ENCODE measurements at regions not wholly inside any gene's neighbourhood (a gene's known extent, or its start where the extent isn't known, plus 50 kb on each side); places are given as distances from the start of the nearest gene placed in this dataset.
A peak's percentile ranks its signal among the peaks of the same experiment; 100 is the strongest.
"Not testable (repeated sequence)": the region's sequence is repeated elsewhere in the genome, so short reads cannot be mapped to it uniquely, and the experiment has no call there.

DNA sequence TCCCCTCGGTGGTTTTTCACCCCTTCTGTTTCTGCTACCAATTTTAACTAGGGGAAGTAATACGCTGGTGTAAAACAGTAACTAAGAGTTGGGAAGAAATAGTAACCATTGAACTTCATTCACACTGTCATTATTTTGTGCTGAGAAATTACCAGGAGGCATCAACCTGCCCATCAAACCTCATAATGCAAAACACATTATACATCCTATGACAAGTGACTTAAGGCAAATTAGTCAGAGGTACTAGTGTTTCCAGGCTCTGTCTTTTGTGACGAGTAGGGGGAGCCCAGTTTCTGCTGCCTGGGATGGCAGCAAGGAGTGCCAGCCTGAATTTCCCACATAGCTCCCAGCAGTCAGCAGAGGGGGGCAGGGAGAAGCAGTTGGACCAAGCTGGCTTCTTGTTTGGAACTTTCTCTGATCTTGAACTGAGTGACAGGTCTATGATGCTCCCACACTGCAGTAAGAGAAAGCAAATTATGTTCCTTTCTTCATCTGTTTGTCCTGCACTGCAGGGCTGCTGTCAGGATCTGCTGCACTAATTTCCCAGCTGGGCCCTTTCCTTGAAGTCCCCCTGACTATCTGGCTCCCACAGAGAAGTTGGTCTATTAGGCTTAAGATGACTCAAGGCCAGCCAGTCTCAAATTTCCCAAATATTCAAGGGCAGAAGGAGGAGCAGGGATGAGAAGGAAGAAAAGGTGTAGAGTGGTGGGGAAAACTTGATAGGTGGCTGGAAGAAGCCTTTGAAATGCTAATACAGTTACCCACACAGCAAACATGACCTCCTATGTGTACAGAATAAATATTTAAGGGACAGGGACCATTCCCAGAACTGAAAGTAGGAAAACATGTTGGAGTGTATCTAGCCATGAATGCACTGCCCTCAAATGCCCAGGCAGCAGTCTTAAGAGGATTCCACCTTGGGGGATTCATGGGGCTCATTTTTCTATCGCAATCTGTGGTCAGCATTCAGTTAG, 322.8 kb downstream of the SEC16B start:
- no peak for DNase-seq (ENCODE audit: low read depth in 2 of 2)

DNA sequence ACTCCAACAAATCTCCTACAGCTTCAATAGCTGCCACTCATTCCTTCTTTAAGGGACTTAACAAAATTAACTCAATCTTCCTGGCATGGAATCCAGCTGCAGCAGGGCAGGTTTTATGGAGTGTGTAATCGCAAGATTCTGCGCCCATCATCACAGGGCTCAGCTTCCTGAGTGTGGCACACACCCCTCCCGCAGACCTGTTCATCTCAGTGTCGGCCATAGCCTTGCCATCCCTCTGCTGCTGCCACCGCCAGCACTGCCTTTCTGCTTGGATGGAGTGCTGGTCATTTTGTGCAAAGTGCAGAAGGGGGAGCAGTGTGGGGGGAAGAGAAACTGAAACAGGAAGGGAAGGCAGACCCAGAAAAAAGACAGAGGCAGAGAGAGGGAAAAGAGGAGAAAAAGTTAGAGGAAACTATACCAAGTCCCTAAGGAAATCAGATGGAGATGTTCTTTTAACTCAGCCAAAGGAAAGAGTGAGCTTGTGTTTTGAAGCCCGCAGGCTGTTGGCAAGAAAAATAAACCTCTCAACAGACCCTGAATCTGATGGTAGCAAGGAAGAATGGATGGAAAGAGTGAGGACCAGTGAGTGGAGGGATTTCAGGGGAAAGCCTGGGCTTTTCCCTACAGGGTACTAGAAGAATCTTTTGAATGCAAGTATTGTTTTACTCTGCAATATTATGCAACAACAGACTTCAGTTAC, 324.2 kb downstream of the SEC16B start:
- no peak for DNase-seq (ENCODE audit: low read depth in 2 of 2)

DNA sequence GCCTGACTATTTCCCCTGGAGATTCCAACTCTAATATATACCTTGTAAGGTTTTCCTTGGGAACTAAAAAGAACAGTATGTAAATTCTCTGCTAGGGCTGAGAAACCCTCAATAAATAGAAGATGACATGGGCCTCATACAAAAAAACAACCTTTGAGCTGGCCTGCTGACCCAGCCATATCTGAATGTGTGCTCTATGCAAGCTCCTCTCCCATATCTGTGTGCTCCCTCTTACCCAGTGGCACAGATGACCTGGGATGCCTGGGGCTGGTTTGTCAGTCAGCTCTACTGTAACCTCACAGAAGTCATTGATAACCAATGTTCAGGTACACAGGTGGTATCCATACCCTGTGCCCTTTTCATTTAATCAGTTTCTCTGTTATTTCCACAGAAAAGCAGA, 329.2 kb downstream of the SEC16B start:
- DNase-seq (ENCODE audit: low read depth in 2 of 2), result no peak

DNA sequence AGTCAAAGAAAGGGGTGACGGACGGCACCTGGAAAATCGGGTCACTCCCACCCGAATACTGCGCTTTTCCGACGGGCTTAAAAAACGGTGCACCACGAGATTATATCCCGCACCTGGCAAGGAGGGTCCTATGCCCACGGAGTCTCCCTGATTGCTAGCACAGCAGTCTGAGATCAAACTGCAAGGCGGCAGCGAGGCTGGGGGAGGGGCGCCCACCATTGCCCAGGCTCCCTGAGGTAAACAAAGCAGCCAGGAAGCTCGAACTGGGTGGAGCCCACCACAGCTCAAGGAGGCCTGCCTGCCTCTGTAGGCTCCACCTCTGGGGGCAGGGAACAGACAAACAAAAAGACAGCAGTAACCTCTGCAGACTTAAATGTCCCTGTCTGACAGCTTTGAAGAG, 335.7 kb downstream of the SEC16B start:
- DNase-seq (ENCODE audit: low read depth in 2 of 2), result not testable (repeated sequence)

DNA sequence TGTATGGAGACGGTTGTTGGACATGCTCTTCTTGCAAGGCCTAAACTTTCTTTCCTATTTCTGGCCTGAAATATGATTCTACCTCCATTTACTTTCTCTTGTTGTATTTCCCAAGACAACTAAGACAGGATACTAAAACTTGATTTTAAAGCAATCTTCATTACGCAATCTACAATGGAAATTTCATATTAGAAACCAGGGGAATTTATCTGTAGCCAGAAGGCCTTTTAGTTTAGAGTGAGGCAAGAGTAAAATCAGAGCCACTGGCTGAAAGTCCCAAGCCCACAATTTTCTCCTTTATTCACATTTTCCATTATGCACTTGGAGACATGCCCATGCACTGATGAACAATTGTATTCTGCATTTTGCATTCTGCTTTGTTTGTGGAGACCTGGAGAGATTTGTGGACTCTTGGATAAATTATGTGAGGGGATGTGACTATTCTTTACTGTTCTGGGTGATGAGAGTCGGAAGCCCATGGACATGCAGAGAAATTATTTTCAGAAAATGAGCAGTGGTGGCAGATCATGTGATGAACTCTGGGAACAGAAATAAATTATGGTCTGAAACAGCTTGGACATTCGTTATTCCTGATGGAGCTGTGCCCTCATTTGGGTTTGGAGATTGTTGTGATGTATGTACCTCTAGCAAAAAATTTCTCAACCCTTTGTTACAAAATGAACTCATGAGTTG, 336.8 kb downstream of the SEC16B start:
- no peak for DNase-seq (ENCODE audit: low read depth in 2 of 2)

DNA sequence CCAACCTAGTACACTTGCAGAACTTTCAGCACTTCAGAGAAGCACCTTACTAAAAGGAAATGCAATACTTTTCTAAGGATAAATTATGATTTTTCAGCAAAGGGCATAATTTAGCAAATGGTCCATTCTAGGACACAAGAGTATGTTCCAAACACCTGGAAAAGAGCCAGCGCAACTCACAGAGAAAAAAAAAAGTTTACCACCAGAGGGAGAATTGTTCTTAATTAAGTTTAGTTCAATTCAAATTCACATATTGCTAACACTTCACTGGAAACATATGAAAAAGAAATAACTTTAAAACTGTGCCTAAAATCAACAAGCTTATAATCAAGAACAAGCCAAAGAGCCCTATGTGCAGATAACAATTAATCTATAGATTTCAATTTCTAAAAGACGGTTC, 338.1 kb downstream of the SEC16B start:
- DNase-seq (ENCODE audit: low read depth in 2 of 2), result no peak

DNA sequence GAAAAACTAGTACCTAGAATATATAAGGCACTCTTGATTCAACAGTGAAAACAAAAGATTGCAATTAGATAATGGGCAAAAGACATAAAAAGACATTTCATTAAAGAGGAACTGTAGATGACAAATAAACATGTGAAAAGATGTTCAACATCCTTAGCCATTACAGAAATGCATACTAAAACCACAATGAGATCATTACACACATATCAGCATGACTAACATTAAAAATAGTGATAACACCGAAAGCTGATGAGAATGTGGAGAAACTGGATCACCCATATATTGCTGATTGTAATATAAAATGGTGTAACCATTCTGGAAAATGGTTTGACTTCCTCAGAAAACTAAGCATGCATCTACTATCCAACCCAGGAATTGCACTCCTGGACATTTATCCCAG, 340.3 kb downstream of the SEC16B start:
- no peak for DNase-seq (ENCODE audit: low read depth in 2 of 2)

DNA sequence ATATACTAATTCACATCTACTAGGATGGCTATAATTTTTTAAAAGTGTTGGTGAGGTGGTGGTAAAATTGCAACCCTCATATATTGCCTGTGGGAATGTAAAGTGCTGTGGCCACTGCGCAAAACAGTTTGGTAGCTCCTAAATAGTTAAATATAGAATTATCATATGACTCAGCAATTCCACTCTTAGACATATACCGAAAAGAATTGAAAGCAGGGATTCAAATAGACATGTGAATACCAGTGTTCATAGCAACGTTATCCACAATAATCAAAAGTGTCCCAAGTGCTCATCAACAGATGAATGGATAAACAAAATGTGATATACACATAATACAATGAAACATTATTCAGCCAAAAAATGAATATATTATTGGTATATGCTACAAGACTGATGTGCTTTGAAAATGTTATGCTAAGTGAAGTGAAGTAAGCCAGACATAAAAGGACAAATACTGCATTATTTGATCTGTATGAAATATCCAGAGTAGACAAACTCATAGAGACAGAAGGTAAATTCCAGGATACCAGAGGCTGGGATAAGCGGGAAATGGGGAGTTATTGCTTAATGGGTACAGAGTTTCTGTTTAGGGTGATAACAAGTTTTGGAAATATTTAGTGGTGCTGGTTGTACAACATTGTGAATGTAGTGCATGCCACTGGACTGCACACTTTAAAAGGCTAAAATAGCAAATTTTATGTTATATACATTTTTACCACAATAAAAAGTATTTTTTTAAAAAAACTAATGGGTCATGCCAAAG, 342.5 kb downstream of the SEC16B start:
- no peak for DNase-seq (ENCODE audit: low read depth in 2 of 2)

DNA sequence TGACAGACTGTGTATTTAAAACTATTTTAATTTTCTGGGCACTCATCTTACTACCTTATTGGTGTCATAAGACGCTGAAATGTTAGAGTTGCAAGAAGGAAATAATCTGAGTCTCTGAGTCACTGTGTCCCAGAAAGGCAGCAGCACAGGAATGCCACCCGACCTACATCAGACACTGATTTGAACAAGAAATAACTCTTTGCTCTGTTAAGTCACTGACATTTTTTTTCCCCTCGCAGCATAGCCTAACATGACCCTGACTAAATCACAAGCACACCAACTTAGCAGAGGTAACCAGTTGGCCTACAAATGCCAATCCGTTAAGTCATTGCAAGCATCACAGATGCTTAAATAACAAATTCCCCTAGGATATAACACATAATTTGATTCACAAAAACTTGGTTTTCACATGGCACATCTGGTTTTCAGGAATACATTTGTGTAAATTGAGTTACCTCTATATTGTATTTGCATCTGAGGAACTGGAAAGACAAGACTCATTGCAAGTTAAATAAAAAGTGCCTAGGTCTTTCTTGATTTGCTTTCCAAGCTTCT, 349.1 kb downstream of the SEC16B start:
- DNase-seq (ENCODE audit: low read depth in 2 of 2), result no peak

DNA sequence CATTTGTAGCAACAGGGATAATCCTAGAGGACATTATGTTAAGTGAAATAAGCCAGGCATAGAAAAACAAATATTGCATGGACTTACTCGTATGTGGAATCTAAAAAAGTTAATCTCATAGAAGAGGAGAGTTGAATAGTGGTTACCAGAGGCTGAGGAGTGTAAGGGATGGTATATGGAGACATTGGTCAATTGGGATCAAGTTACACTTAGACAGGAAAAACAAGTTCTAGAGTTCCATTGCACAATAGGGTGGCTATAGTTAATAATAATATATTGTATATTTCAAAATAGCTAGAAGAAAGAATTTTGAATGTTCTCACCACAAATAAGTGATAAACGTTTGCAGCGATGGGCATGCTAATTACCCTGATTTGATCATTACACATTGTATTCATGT, 354.6 kb downstream of the SEC16B start:
- no peak for DNase-seq (ENCODE audit: low read depth in 2 of 2)

DNA sequence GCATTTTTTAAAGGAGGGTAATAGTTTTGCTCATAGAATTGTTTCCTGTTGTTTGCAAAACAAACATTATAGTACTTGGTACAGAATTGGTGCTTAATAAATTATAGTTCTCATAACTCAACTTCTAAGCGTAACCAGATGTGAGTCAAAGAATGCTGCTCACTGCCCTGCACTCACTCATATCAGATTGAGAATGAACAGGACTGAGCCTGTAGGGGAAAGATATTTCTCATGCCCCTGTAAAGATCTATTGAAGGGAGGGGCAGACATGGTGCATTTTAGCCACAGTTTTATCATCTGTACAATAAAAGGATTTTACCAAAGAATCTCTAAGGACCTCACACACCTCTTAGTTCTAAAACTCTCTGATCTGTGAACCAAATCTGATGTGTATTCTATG, 358.5 kb downstream of the SEC16B start:
- no peak for DNase-seq (ENCODE audit: low read depth in 2 of 2)

DNA sequence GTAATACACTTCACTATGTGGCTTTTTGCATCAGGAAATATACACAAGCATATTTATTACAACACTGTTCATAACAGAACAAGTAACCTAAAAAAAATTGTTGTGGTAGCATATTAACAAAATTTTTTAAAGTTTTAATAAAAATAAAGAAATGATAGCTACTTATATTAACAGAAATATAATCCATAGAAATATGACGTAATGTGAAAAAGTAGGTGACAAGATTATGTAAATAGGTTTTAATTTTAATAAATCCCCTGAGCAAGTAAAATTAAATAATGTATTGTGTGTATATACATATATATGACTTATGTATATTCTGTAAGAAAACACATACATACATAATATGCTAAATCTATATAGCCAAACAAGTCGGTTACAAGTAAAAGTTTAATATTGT, 359.9 kb downstream of the SEC16B start:
- DNase-seq (ENCODE audit: low read depth in 2 of 2), result no peak

DNA sequence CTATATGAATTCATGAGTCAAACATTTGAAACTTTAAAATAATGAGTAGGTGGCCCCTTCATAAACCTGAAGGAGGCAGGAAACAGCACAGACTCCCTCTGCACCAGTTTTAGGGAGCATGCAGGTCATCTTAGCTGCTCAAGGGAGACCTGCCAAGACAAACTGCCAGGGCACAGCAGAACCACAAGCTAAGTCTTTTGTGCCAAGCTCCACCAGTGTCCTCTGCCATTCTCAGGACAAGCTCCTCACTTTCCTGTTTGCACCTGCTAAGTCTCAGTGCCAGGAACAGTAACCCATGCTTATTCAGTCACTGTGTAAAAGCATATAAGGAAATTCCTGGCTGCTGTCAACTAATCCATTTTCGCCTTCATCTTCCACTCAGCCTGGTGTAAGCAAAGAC, 368.9 kb downstream of the SEC16B start:
- DNase-seq (ENCODE audit: low read depth in 2 of 2), result no peak

DNA sequence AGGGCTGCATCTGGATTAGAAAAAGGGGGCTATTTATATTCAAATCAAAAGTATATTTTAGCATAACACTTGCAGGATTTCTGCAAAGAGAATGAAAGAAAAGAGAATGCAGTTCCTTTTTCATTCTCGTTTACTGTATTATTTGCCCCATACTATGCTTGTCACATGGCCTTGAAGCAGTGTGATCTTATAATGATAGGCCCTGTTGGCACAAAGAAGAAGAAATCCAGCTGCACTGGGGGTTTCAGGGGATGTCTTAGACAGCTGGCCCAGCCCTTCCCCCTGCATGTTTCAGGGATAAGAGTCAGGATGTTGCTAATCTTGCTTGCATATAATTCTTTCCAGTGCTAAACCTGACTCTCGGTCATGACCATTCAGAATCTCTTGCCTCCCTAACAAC, 369.5 kb downstream of the SEC16B start:
- DNase-seq (ENCODE audit: low read depth in 2 of 2), result no peak

DNA sequence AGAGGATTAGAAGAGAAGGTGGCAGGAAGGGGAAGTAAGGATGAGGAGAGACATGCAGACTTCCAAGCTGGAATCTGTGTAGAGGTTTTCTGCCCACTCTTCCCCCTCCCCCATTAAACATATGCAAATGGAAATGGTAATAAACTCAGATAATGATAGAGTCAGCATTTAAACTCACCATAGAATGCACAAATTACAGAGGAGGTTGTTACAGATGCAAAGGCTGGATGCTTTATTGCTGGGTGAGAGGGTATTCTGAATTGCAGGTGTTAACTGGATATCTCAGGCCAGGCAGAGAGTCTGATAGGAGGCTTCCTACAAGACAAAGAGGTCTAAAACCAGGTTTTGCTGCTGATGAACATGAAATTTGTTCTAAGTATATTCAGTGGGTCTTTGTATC, 372.5 kb downstream of the SEC16B start:
- DNase-seq (ENCODE audit: low read depth in 2 of 2), result no peak

DNA sequence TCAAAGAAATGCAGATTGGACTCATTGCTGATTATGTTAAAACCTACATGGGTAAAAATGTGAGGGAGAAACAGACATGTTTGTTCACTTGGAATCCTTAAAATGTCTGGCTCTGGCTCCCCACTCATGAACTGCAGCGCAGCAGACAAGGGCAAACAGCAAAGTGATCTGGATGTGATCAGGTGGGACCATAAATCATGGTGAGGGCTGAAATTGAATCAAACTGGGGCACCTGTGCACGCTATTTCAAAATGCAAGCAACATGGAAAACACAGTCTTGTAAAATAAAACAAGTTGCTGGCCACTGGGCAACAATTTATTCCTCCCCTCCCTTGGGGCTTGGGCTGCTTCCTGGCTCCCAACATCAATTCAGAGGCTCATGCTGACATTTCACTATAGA, 373.4 kb downstream of the SEC16B start:
- DNase-seq (ENCODE audit: low read depth in 2 of 2), result no peak

DNA sequence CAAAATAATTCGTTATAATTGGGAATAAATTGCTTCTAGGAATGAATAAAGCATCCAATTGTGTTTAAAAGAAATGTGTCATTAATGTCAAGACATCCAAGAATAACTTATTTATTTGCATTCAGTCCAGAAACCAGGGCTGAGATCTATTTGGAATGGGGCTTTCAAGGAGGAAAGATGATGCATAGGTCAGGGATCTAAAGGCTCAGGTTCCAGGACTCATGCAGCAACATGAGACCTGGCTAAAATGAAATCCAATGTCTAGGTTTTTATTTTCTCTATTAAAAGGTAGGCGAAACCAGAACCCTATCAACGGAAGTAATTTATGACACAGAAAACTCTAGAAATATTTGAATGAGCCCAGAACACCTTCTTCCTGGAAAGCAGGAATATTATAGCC, 376.8 kb downstream of the SEC16B start:
- DNase-seq (ENCODE audit: low read depth in 2 of 2), result no peak

DNA sequence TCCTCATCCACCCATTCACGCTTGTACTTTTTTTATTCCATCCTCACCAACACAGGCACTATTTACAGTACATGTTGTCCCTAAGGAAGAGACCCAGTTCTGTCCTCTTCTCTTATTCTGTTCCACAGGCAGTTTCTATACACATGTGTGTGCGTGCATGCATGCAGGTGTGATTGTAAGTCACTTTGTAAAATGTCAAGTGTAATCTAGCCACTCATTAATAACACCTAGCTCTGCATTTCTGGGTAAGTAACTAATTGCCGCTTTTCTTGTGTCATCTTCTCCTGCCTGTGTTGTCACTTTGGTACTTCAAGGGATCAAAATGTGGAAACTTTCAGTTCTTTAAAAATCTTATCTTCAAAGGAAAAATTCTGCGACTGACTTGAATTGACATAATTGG, 377.2 kb downstream of the SEC16B start:
- no peak for DNase-seq (ENCODE audit: low read depth in 2 of 2)

DNA sequence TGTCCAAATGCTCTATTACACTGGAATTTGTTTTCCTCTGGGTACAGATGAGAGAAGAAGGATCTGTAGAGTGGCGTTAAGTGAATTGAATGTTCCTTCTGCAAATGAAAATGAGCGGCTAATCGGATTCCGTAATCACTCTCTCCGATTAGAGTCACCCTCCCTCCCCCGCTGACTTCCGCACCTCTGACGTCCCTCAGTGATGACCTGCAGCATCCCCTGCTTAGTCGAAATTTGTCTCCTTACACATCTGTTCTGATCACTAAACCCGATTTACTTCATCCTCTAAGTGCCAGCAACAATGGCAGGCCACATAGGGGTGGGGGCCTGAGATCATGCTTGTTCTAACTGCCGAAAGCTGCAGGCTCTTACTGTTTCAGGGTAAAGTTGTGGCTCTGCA, 378.7 kb downstream of the SEC16B start:
- no peak for DNase-seq (ENCODE audit: low read depth in 2 of 2)

DNA sequence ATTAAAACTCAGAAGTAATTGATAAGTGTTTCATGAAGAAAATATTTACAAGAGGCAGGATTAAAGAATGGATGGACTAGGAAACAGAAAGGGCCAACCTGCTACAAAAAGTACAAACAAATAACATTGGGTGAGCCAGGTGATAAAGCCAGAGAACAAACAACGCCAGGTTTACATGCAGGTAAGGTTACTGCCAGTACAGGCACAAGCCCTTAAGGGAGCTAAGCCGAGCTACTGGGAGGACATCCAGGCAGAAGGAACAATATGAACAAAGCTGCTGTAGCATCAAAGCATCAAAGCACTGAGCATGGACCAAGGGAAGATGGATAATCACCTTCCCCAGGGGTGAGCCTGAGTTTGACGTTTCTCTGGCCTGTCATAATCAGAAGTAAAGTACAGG, 380.7 kb downstream of the SEC16B start:
- no peak for DNase-seq (ENCODE audit: low read depth in 2 of 2)

DNA sequence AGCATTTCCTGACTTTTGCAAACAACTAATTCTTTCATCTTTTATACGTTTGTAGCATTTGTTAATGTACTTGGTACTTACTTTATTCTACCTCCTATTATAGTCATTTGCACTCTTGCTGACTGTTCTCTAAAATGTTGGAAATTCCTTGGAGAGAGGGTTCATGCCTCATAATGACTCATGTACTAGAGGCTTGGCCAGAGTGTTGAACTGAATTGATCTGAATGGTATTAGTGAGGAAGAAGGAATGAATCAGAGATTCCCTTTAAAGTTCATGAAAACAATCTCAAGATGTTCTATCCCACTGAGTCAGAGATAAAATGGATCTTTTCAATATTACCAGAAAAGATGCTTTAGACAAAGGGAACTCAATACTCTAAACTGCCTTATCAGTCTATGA, 383.4 kb downstream of the SEC16B start:
- peak in 1 of 2 donors; percentile 67 for DNase-seq (ENCODE audit: low read depth in 2 of 2)

Measured in lung microvascular endothelial cell (primary cell).